DOHH2 (cell line): ENCODE measurements at regions not wholly inside any gene's neighbourhood (a gene's known extent, or its start where the extent isn't known, plus 50 kb on each side); places are given as distances from the start of the nearest gene placed in this dataset.

Experiments
- CTCF ChIP-seq: fragments of 200-600 bp; sonication (generic); IDR thresholded peaks from one replicate; pipeline ENCODE4 v1.5.1; 2014; ENCODE audit warnings: antibody characterized with exemption, mild to moderate bottlenecking, low read depth, low read length; ENCODE audit not compliant: poor library complexity, severe bottlenecking
- EZH2phosphoT487 ChIP-seq: fragments of 200-600 bp; sonication (generic); IDR thresholded peaks from 2 replicates; pipeline ENCODE4 v1.6.1; 2017; ENCODE audit warnings: borderline replicate concordance, mild to moderate bottlenecking, antibody characterized with exemption, low read length, moderate library complexity, mixed read lengths

GRCh38 chr5:167793700-167794099, 497.7 kb upstream of the WWC1 start:
- no peak for TF ChIP-seq CTCF
- TF ChIP-seq EZH2phosphoT487: no peak
